Activated T-cell treated with anti-CD3 and anti-CD28 coated beads for 1 hour (primary cell): ENCODE measurements at regions not wholly inside any gene's neighbourhood (a gene's known extent, or its start where the extent isn't known, plus 50 kb on each side); places are given as distances from the start of the nearest gene placed in this dataset.
A peak's percentile ranks its signal among the peaks of the same experiment; 100 is the strongest.

Experiments used
- DNase-seq: peaks from one replicate; pipeline ENCODE4 v3.0.0-alpha.2; 2020; ENCODE audit warnings: low read depth

DNA sequence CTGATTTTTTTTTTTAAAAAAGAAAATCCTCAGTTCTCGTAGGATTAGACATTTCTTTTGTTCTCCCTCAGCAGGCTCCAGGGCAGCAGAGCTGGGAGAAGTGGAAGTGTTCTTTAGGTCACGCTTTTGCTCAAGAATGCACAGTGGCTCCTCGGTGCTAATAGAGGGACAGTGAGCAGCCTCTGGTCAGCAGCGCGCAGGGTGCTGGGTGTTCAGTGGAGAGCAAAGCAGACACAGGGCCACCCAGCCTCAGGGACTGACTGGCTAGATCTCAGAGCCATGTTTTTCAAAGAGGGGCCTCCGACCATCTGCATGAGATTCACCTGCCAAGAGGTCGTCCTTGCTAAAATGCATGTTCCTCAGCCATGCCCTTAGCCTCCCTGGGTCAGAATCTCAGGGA is 218.8 kb downstream of the HAUS1 start:
- no peak for DNase-seq

DNA sequence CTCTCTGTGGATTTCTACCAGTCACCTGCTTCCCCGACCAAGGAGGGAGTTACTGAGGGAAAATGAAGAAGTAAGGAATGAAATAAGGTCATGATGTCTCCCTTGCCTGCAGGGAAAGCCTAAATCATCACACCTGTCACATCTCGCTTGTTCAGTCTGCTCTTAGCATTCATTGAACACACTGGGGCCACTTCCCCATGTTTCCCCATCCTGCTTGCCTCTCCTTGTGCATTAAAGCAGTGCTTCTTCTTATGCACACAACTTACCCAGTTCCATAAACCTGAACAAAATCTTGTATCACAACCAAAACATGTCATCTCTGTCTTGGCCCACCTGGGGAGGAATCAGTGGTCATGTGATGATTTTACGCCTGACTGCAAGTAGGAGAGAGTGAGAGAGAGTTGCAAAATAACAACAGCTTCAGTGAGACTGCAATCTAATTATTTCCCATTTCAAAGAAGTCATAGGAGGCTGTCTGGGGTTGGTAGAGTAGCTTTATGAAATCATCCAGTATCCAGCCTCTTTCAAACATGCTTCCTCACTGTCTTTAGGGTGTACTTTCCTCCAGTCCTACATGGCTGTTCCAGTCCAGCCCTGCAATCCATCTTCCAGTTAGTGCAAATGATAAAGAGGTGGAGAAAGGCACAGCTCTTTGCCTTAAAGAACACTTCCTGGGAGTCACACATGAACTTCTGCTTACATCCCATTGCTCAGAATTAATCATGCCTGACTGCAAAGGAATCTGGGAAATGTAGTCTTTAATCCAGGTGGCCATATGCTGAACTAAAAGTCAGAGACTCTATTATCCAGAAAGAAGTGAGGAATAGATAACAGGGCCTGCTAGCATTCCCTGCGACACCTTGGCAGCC is 220.1 kb downstream of the HAUS1 start:
- no peak for DNase-seq

GRCh38 chr18:46325895-46326294 is 221.7 kb downstream of the HAUS1 start:
- no peak for DNase-seq

DNA sequence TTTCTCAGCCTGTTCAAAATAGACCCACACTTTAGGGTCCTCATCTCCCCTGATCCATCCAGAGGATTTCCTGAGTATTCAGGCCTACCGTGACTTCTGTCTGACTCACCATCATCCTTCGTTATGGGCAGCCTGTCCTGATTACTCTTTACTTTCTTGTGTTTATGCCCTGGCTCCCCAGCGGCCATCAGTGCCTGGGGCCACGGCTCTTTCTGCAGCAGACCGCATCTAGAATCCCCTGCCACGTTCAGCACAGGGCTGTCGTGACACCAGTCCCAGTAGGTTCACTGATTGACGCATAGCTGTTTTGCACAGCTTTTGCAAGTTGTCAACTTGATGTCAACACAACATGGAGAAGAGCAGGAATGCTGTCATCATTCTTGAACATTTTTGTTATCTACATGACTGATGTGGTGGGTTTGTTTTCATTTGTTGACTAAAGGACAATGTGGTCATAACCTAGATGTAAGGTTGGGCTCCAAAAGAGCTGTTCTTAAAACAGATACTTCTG is 225.6 kb downstream of the HAUS1 start:
- DNase-seq: no peak

DNA sequence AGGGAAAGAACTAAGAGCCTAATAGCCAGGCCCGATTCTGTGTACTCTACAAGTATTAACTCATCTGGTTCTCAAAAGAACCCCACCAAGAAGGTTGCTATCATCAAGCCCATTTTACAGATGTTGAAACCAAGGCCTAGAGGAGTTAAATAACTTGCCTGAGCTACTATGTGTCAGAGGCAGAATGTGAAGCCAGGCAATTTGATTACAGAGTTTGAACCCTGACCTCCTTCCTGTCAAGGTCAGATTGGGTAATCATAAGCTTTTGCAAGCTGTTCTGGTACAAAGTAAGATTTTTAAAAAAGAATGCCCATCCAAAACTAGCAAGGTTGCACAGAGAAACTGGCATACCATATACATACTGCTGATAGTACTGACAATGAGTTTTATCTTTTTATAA is 227.1 kb downstream of the HAUS1 start:
- no peak for DNase-seq

DNA sequence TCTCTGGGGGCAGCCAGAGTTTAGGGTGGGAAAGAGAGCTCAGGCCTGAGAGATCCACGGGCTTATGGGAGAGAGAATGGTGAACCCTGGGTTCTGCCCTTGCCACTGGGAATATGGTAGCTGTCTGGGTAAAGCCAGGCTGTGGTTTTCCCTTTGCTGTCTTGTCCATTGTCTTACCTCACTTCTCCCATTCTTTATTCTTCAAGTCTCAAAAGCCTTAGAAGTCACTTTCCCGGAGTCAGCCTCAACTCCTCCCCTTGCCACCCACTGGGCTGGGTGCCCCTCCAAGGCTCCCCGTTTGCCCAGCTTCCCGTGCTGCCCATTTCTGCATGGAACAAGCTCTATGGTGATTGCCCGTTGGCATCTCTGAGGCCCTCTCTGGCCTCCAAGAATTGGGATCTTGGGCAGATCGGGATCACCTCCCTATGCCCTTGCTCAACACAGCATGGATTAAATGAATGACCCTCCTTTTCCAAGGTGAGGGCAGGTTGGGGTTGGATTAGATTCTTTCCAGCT is 228.2 kb downstream of the HAUS1 start:
- no peak for DNase-seq

- no peak for DNase-seq
Measured at GRCh38 chr18:46332921-46333341, 228.7 kb downstream of the HAUS1 start.

DNA sequence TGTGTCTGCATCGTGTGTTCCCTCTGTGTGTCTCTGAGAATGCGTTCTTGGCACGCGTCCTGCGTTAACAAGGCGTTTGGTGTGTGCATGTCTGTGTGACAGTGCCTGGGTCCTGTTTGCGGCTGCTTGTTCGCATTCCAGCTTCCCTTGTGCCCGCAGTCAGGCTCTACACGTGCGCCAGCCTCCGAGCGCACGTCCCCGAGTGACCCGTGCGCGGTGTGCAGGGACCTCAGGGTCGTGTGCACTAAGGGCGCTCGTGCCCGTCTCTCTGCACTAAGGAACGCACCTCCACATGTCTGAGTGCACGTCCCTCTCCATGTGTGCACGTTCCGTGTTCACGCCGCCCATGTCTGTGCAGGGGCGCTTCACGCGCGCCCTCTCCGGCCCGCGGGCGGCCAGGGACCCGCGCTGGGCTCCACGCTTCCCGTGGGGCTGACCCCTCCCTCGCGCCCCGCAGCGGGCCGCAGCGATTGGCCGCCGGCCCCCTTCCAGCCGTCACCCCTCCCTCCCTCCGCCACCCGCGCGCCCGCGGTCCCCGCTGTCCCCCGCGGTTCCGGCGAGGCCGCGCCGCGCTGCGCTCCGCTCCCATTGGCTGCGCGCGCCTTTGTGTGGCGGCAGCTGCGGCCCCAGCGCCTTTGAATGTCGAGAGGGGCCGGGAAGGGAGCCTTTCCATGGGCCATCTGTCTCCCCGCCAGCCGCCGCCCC is 229.4 kb downstream of the HAUS1 start:
- no peak for DNase-seq

GRCh38 chr18:46334868-46335281 is 230.7 kb downstream of the HAUS1 start:
- DNase-seq: no peak

DNA sequence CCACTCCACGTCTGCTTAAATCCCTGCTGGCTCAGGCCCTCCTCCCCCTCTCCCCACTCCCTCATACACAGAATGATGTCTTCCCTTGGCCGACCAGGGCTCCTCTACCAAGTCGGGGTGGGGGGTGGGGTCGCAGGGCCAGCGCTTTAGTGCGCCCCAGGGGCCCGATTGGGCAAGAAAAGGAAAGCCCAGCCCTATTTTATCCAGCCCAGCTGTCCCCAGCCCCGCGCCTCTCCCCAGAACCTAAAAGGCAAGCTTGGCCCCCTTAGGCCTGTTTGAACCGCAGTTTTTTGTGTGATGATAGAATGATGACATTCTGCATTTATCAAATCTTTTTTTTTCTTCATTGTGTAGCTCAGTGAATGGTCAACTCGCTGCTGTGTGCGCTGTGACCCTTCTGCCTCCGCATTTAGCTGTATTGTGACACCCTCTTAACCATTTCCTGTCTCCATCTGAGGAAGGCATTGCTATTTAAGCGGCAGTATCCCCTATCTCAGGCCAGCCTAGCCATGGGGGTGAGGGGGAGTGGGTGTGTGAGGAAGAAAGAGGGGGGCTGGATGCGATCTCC is 231.4 kb downstream of the HAUS1 start:
- DNase-seq: no peak

GRCh38 chr18:46336278-46337111 is 232.3 kb downstream of the HAUS1 start:
- DNase-seq: no peak

- no peak for DNase-seq
Measured at GRCh38 chr18:46337271-46337670, 233.1 kb downstream of the HAUS1 start.

- no peak for DNase-seq
Measured at GRCh38 chr18:46338205-46338604, 234.0 kb downstream of the HAUS1 start.

DNA sequence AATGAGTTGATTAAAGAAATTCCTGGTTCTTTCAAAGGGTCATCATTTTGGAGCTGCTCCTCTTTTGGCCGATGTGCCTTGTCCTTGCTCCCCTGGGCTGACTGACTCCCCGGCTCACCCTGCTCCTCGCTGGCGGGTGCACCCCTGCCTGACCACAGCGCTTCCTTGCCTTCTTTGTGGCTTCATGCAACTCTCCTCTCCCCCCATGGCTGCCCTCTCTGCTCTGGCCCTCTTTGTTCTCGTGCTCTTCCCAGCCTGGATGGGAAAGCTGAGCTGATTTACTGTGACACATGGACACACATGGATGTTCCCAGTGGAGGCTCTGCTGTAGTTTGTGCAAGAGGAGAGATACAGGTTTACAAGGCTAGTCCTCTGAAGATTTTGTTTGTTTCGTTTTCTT is 234.6 kb downstream of the HAUS1 start:
- DNase-seq: no peak

- no peak for DNase-seq
Measured at GRCh38 chr18:46340716-46341115, 236.5 kb downstream of the HAUS1 start.

DNA sequence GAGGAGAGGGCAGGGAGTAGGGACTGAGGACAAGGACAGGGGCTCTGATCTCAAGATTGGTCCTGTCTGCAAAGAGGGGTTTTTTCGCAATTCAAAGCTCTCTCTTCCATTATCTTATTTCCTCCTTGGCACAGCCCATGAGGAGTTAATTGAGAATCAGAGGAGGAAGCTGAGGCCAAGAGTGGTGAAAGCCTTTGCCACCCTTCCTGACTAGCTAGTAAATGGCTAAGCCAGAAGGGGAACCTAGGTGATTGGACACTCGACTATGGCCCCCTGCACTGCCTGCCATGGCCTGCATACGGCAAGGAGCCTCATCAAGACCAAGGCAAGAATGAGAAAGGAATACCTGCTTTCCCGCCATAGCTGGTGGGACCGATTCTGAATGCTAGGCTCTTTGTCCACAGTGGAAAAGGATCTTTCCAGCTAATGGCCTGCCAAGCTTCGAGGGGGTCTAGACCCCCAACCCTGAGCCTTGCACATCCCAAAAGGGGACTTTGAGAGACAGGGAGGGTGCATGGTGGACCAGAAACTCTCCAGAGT is 237.9 kb downstream of the HAUS1 start:
- no peak for DNase-seq

DNA sequence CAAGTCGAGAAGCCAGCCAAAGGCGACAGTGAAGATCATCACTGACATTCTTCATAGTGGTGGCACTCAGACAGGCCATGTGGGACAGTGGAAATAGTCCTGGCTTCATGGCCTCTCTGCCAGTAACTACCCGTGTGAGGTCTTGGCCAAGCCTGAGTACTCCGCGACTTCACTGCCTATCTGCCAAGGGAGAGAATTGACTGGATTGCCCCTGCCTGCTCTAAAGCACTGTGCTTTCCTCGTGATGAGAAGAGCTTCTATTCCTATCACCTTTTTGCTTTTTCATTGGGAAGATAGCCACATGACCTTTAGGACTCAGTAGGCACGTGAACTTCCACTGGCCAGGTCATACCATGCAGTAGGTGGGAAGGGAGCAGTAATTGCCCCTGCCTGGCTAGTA is 239.3 kb downstream of the HAUS1 start:
- DNase-seq: no peak

DNA sequence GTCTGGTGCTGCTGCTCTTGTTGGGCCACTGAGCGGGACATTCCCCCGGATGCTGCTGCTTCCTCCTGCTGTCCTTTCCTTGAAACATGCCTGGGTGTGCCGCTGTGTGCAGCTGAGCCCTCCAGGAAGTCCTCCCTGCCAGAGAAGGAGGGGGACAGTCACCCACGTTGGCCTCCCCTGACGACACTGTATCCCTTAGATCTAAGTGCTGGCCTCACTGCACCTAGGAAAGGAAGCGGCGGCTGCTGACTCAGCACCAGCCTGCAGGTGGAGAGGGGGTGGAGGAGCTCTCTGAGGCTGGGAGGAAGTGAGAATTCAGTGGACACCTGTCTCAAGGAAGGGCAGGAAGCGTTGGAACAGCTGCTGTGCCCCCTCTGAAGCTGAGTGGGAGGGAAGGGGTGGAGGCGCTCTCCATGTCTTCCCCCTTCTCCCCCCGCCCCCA is 239.8 kb downstream of the HAUS1 start:
- peak; percentile 11 for DNase-seq

DNA sequence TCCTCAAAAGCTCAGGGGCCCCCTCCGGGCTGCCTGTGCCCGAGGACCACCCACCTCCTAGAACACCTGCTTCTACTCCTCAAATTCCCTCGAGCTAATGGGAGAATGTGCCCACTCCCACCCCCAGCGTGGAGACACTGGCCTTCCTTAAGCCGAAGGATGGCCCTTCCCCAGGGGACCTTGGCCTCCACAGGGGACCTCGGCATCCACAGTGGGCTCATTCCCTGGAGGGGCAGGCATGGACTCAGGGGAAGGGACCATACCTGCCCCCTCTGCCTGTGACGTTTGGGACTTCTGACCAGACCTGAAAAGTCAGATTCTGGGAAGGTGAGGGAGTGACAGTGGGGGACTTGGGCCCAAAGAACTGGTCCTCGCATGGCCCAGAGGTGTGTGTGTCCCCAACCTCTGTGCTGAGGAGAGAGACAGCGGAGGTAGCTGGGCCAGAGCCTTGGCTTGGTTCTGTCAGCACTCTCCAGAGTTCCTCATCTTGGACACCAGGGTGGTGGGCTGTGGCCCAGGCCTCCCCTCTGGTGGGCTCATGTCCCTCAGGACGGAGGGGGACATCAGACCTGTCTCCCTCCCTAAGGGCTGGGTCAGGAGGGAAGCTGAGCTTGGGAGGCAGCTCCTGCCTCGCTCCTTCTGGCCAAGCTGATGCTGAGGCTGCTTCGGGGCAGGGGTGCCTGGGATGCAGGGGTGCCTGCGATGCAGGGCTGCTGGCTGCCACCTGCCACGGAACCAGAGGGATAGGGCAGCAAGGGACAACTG is 240.4 kb downstream of the HAUS1 start:
- DNase-seq: no peak

GRCh38 chr18:46345181-46345465 is 240.9 kb downstream of the HAUS1 start:
- no peak for DNase-seq

GRCh38 chr18:46346213-46346612 is 242.0 kb downstream of the HAUS1 start:
- DNase-seq: no peak
